OCI-LY7 (cell line): ENCODE measurements at regions not wholly inside any gene's neighbourhood (a gene's known extent, or its start where the extent isn't known, plus 50 kb on each side); places are given as distances from the start of the nearest gene placed in this dataset.

ENCODE experiments used
- CTCF ChIP-seq: fragments of 200-600 bp; sonication (generic); conservative IDR thresholded peaks from 2 replicates; pipeline ENCODE4 v1.5.1; 2014; ENCODE audit warnings: mild to moderate bottlenecking, antibody characterized with exemption, low read length, moderate library complexity, mixed read lengths
- EZH2phosphoT487 ChIP-seq: fragments of 200-600 bp; sonication (generic); IDR thresholded peaks from 2 replicates; pipeline ENCODE4 v1.6.1; 2018; ENCODE audit warnings: low read depth, borderline replicate concordance, mild to moderate bottlenecking, mixed run types, antibody characterized with exemption, low read length, moderate library complexity, mixed read lengths

- TF ChIP-seq EZH2phosphoT487, result no peak
- TF ChIP-seq CTCF, result no peak
Observed at GRCh38 chr18:26700201-26700600, 151.8 kb upstream of the KCTD1 start.
